Loucy (cell line): ENCODE measurements at regions not wholly inside any gene's neighbourhood (a gene's known extent, or its start where the extent isn't known, plus 50 kb on each side); places are given as distances from the start of the nearest gene placed in this dataset.

Experiments used
- CTCF ChIP-seq: fragments of 200-600 bp; sonication (generic); conservative IDR thresholded peaks from 2 replicates; pipeline ENCODE4 v1.5.1; 2014; ENCODE audit warnings: mild to moderate bottlenecking, antibody characterized with exemption, low read length
- EZH2phosphoT487 ChIP-seq: fragments of 200-600 bp; IDR thresholded peaks from 2 replicates; pipeline ENCODE4 v1.6.1; 2018; ENCODE audit warnings: antibody characterized with exemption, mild to moderate bottlenecking, moderate library complexity, borderline replicate concordance

DNA sequence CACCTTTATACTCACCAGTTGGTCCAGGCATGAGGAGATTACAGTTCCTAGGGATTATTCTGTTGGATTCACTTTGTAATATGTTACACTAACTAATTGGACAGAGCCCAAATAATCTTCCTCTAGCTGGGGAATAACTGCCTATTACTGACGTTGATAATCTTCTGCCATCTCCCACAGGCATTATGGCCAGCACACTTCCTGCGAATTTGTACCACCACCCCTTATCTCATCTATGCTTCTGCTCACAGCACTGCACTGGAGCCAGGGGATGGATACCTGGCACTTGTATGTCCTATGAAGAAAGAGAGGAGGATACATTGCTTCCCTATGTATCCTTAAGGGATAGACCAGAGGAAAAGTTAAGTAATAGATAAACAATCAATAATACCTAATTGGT is 494.8 kb upstream of the MAN1A1 start:
- TF ChIP-seq CTCF (no peak), EZH2phosphoT487 (no peak)
